Inflammatory macrophage treated with lipopolysaccharide for 4 hours (primary cell): ENCODE measurements at regions not wholly inside any gene's neighbourhood (a gene's known extent, or its start where the extent isn't known, plus 50 kb on each side); places are given as distances from the start of the nearest gene placed in this dataset.
"Not testable (repeated sequence)": the region's sequence is repeated elsewhere in the genome, so short reads cannot be mapped to it uniquely, and the experiment has no call there.

Experiments
- DNase-seq: peaks from one replicate; pipeline ENCODE4 v3.0.0-alpha.2; 2020

GRCh38 chr6:884570-884969 is 191.6 kb upstream of the EXOC2 start:
- DNase-seq = no peak

GRCh38 chr6:882084-882598 is 189.2 kb upstream of the EXOC2 start:
- DNase-seq = no peak

- no peak for DNase-seq
Measured at GRCh38 chr6:878179-878578, 185.2 kb upstream of the EXOC2 start.

- DNase-seq = no peak
Measured at GRCh38 chr6:875012-875411, 182.1 kb upstream of the EXOC2 start.

GRCh38 chr6:872570-873125 is 179.7 kb upstream of the EXOC2 start:
- DNase-seq = no peak

- no peak for DNase-seq
Measured at GRCh38 chr6:871503-871902, 178.6 kb upstream of the EXOC2 start.

GRCh38 chr6:870096-870495 is 177.2 kb upstream of the EXOC2 start:
- DNase-seq = no peak

- DNase-seq = no peak
Measured at GRCh38 chr6:868201-868600, 175.3 kb upstream of the EXOC2 start.

- no peak for DNase-seq
Measured at GRCh38 chr6:867378-867777, 174.4 kb upstream of the EXOC2 start.

GRCh38 chr6:866316-866715 is 173.4 kb upstream of the EXOC2 start:
- no peak for DNase-seq

GRCh38 chr6:865846-866245 is 172.9 kb upstream of the EXOC2 start:
- DNase-seq = no peak

- no peak for DNase-seq
Measured at GRCh38 chr6:863831-864230, 170.9 kb upstream of the EXOC2 start.

- not testable (repeated sequence) for DNase-seq
Measured at GRCh38 chr6:863127-863526, 170.2 kb upstream of the EXOC2 start.

- no peak for DNase-seq
Measured at GRCh38 chr6:859936-860335, 167.0 kb upstream of the EXOC2 start.

- DNase-seq = no peak
Measured at GRCh38 chr6:854406-855118, 161.6 kb upstream of the EXOC2 start.

- not testable (repeated sequence) for DNase-seq
Measured at GRCh38 chr6:852216-852615, 159.3 kb upstream of the EXOC2 start.

GRCh38 chr6:849075-849506 is 156.2 kb upstream of the EXOC2 start:
- DNase-seq = no peak

- no peak for DNase-seq
Measured at GRCh38 chr6:845566-845965, 152.6 kb upstream of the EXOC2 start.

- DNase-seq = no peak
Measured at GRCh38 chr6:845101-845500, 152.2 kb upstream of the EXOC2 start.

GRCh38 chr6:842141-842540 is 149.2 kb upstream of the EXOC2 start:
- DNase-seq = no peak

- no peak for DNase-seq
Measured at GRCh38 chr6:841569-841968, 148.6 kb upstream of the EXOC2 start.

- DNase-seq = no peak
Measured at GRCh38 chr6:839201-839600, 146.3 kb upstream of the EXOC2 start.

- no peak for DNase-seq
Measured at GRCh38 chr6:837380-837779, 144.4 kb upstream of the EXOC2 start.

- DNase-seq = no peak
Measured at GRCh38 chr6:836276-836853, 143.4 kb upstream of the EXOC2 start.
